Activated T-cell treated with anti-CD3 and anti-CD28 coated beads, Interleukin-2, amount 50 U/mL, for 72 hours (primary cell): ENCODE measurements at regions not wholly inside any gene's neighbourhood (a gene's known extent, or its start where the extent isn't known, plus 50 kb on each side); places are given as distances from the start of the nearest gene placed in this dataset.

Experiments
- ATAC-seq, 2 donors: fragments of 150-1000 bp; cut with Tn5 transposase; replicated peaks in 1 of 2; 2 replicates each; pipeline ENCODE4 v1.10.0; 2021; ENCODE audit warnings: moderate library complexity in 2 of 2, mild to moderate bottlenecking in 1 of 2
- DNase-seq, 2 donors: peaks; one replicate each; pipeline ENCODE4 v3.0.0; 2021 to 2022; ENCODE audit warnings: mixed read lengths in 1 of 2
- H3K27ac Mint-ChIP-seq: one replicate; pipeline ENCODE4 v1.8.0; 2022; ENCODE audit warnings: mild to moderate bottlenecking, moderate library complexity, mixed read lengths
- H3K27me3 Mint-ChIP-seq: one replicate; pipeline ENCODE4 v1.8.0; 2022; ENCODE audit warnings: low read depth, mixed read lengths
- H3K36me3 Mint-ChIP-seq, 2 donors: one replicate each; pipeline ENCODE4 v1.8.0; 2022; ENCODE audit warnings: mixed read lengths in 2 of 2, mild to moderate bottlenecking in 1 of 2; ENCODE audit not compliant: insufficient read depth in 2 of 2
- H3K4me1 Mint-ChIP-seq: one replicate; pipeline ENCODE4 v1.8.0; 2022; ENCODE audit warnings: low read depth, mixed read lengths
- H3K4me3 Mint-ChIP-seq, 2 donors: one replicate each; pipeline ENCODE4 v1.8.0; 2022; ENCODE audit warnings: mild to moderate bottlenecking in 2 of 2, mixed read lengths in 2 of 2, moderate library complexity in 2 of 2
- H3K9me3 Mint-ChIP-seq, 2 donors: one replicate each; pipeline ENCODE4 v1.8.0; 2022; ENCODE audit warnings: mixed read lengths in 2 of 2

DNA sequence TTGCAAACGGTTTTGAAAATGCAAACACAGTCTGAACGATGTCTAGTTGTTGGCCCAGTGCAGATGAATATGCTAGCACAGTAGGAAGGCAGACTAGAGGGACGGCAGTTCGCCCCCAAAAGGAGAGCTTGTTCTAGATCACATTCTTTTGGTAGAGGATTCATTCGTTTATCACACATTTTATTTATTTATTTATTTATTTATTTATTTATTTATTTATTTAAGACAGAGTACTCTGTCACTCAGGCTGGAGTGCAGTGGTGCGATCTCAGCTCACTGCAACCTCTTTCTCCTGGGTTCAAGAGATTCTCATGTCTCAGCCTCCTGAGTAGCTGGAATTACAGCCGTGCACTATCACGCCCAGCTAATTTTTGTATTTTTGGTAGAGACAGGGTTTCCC lies 59.4 kb upstream of the ZPBP start:
- Mint-ChIP-seq H3K4me3 (no peak overlapping the region), H3K4me1 (peaks cover 96% of the 10 kb centered on the region), H3K27ac (no peak overlapping the region), H3K36me3 (peaks cover 0 to 5% of the 10 kb centered on the region in 2 donors), H3K9me3 (peaks cover 1 to 5% of the 10 kb centered on the region in 2 donors), H3K27me3 (no peaks in the 10 kb centered on the region)
- no peak for DNase-seq
- no peak for ATAC-seq

DNA sequence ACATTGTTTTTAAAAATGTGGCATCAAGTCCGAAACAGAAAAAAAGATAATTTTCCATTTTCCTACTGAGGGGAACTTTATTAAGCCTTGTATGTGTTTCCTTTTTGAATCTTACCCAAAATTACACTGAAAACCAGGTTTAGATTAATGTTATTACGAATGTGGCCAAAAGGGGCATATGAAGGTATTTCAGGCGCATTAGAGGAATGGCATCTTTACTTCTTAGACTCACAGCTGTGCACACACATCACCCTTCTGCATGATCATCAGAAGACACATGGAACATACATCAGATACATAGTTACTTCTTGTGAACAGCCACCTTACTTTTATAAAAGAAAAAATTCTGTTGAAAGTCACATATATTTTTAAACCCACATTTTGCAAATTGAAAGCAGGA lies 58.6 kb upstream of the ZPBP start:
- no peak for DNase-seq
- H3K36me3 Mint-ChIP-seq, result peaks cover 0 to 5% of the 10 kb centered on the region in 2 donors
- ATAC-seq, result no peak
- H3K4me1 Mint-ChIP-seq, result peaks cover 98% of the 10 kb centered on the region
- H3K4me3 Mint-ChIP-seq, result no peak overlapping the region
- H3K27ac Mint-ChIP-seq, result no peak overlapping the region
- H3K9me3 Mint-ChIP-seq, result peaks cover 1 to 5% of the 10 kb centered on the region in 2 donors
- no peaks in the 10 kb centered on the region for H3K27me3 Mint-ChIP-seq

- Mint-ChIP-seq H3K36me3 (peaks cover 0 to 5% of the 10 kb centered on the region in 2 donors), H3K9me3 (peaks cover 1 to 5% of the 10 kb centered on the region in 2 donors), H3K4me1 (peaks cover 98% of the 10 kb centered on the region), H3K27me3 (no peaks in the 10 kb centered on the region), H3K27ac (peak overlapping the region; percentile 83), H3K4me3 (no peak overlapping the region)
- no peak for DNase-seq
- ATAC-seq, result no peak
These were observed 58.0 kb upstream of the ZPBP start for GRCh38 chr7:50151001-50151400.

DNA sequence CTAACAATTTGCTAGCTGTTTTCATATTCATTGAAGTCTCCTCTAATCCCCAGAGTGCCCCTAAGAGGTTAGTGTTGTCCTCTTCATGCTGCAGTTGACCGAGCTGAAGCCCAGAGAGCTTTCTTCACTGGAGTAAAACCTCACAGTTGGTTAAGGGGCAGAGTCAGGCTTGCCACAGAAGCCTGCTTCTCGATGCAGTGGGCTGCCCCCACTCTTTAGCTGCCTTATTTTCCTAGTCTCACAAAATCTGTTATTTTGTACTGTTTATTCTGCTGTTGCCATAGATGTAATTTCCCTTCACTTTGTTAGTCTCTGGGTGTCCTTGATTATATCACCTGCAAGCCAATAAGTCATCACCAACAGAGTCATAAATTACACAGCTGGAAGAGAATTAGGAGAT lies 56.3 kb upstream of the ZPBP start:
- Mint-ChIP-seq H3K36me3 (peaks cover 0 to 2% of the 10 kb centered on the region in 2 donors), H3K4me1 (peaks cover 98% of the 10 kb centered on the region), H3K9me3 (peaks cover 0 to 3% of the 10 kb centered on the region in 2 donors), H3K4me3 (no peak overlapping the region), H3K27me3 (no peaks in the 10 kb centered on the region), H3K27ac (peak overlapping the region; percentile 40)
- DNase-seq (peak in 1 of 2 donors; percentile 29), ATAC-seq (peak; percentile 21 to 34)

- Mint-ChIP-seq H3K4me1 (peaks cover 96% of the 10 kb centered on the region), H3K9me3 (no peaks in the 10 kb centered on the region), H3K27me3 (no peaks in the 10 kb centered on the region), H3K27ac (peak overlapping the region; percentile 36), H3K36me3 (no peaks in the 10 kb centered on the region), H3K4me3 (peak overlapping the region; percentile 47 to 60)
- peak in 1 of 2 donors; percentile 37 for DNase-seq
- ATAC-seq, result peak; percentile 81 to 83
These were observed 55.1 kb upstream of the ZPBP start for GRCh38 chr7:50147951-50148808.

GRCh38 chr7:50146692-50147091 lies 53.6 kb upstream of the ZPBP start:
- H3K4me3 Mint-ChIP-seq, result peak overlapping the region in 1 of 2 donors; percentile 43
- no peaks in the 10 kb centered on the region for H3K36me3 Mint-ChIP-seq
- H3K4me1 Mint-ChIP-seq, result peaks cover 94% of the 10 kb centered on the region
- H3K9me3 Mint-ChIP-seq, result no peaks in the 10 kb centered on the region
- ATAC-seq (no peak), DNase-seq (no peak)
- no peaks in the 10 kb centered on the region for H3K27me3 Mint-ChIP-seq
- H3K27ac Mint-ChIP-seq, result no peak overlapping the region

DNA sequence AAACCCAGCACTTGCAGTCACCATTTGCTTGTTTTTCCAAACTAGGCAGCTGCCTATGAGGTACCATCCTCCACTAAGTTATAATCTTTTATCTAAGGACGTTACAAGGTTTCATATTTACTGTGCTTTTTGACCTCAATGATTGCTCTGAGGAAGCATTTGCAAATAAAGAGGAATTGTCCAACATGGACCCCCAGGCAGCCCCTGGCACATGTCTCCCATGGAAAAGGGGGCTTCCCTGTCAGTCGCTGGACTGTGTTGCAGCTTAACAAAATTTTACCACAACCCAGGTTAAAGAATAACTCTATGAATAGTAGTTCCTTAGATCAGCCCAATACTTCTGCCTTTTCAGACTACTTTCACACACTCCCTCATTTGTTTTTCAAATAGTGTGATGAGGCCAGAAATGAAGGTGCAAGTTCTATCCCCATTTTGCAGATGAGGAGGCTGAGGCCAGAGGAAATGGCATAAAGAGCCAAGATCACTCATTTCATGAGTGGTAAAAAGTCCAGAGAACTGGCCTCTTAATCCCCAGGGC lies 52.8 kb upstream of the ZPBP start:
- H3K4me1 Mint-ChIP-seq, result peaks cover 91% of the 10 kb centered on the region
- peak overlapping the region; percentile 16 to 43 for H3K4me3 Mint-ChIP-seq
- H3K27ac Mint-ChIP-seq, result no peak overlapping the region
- no peaks in the 10 kb centered on the region for H3K27me3 Mint-ChIP-seq
- DNase-seq, result no peak
- H3K36me3 Mint-ChIP-seq, result no peaks in the 10 kb centered on the region
- peak in 1 of 2 donors; percentile 20 for ATAC-seq
- H3K9me3 Mint-ChIP-seq, result no peaks in the 10 kb centered on the region

- no peak for DNase-seq
- Mint-ChIP-seq H3K9me3 (no peaks in the 10 kb centered on the region), H3K4me3 (no peak overlapping the region), H3K4me1 (peaks cover 85% of the 10 kb centered on the region), H3K36me3 (no peaks in the 10 kb centered on the region), H3K27ac (no peak overlapping the region), H3K27me3 (no peaks in the 10 kb centered on the region)
- ATAC-seq, result peak in 1 of 2 donors; percentile 27
These were observed 52.2 kb upstream of the ZPBP start for GRCh38 chr7:50145226-50145625.
